Activated B cell treated with CpG ODN at 0.5 μM for 24 hours (primary cell): ENCODE measurements at regions not wholly inside any gene's neighbourhood (a gene's known extent, or its start where the extent isn't known, plus 50 kb on each side); places are given as distances from the start of the nearest gene placed in this dataset.

Experiments
- ATAC-seq: fragments of 200-7000 bp; cut with Tn5 transposase; one replicate; pipeline ENCODE4 v1.10.0; 2021; ENCODE audit warnings: low read depth, mild to moderate bottlenecking, moderate library complexity
- CTCF ChIA-PET: fragments of 350-600 bp; sonication (Branson Sonifier 250); formaldehyde crosslinking; loops from one replicate; lab custom pipeline; 2021; ENCODE audit warnings: antibody characterized with exemption; lab: Charles Lee
- POLR2A ChIA-PET: fragments of 350-600 bp; sonication (Branson Sonifier 250); formaldehyde crosslinking; loops from one replicate; lab custom pipeline; 2021; ENCODE audit warnings: antibody characterized with exemption; lab: Charles Lee
- DNase-seq: peaks from one replicate; pipeline ENCODE4 v3.0.0; 2022
- H3K27ac Mint-ChIP-seq: one replicate; pipeline ENCODE4 v1.8.0; 2020; ENCODE audit warnings: mixed read lengths
- H3K27me3 Mint-ChIP-seq: one replicate; pipeline ENCODE4 v1.8.0; 2021; ENCODE audit warnings: mixed read lengths
- H3K36me3 Mint-ChIP-seq: one replicate; pipeline ENCODE4 v1.8.0; 2021; ENCODE audit warnings: low read depth, mixed read lengths
- H3K4me1 Mint-ChIP-seq: one replicate; pipeline ENCODE4 v1.8.0; 2021; ENCODE audit warnings: mixed read lengths
- H3K4me3 Mint-ChIP-seq: one replicate; pipeline ENCODE4 v1.8.0; 2020; ENCODE audit warnings: mild to moderate bottlenecking, mixed read lengths
- H3K9me3 Mint-ChIP-seq: one replicate; pipeline ENCODE4 v1.8.0; 2020; ENCODE audit warnings: mixed read lengths
- intact Hi-C: fragments of 100-400 bp; cut with micrococcal nuclease; formaldehyde crosslinking; loops from one replicate; pipeline ENCODE4 v1.15.1; 2024
- TF ChIP-seq, protein P1 (sequence below): fragments of 200-600 bp; IDR thresholded peaks from one replicate; pipeline ENCODE4 v1.8.0; 2022; ENCODE audit warnings: antibody characterized with exemption, mild to moderate bottlenecking

DNA sequence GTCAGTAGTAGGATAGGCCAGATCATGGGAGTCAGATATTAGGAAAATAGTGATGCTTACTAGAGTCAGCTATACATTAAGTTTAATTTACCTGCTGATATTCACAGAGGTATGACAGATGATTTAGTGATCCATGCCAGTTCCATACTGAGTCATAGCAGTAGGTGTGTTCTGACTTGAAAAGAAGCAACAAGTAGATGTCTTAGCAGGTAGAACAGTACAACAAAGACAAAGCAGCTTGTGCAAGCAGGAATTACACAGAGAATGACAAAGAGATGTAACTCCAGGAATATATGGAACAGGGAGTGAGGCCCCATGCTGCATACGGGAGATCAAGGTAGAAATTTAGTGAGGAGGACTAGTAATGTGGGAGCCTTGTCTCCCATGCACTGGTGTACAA, 556.9 kb downstream of the SLC16A7 start:
- ATAC-seq (no peak), DNase-seq (no peak)
- Mint-ChIP-seq H3K9me3 (peaks cover 3% of the 10 kb centered on the region), H3K36me3 (no peaks in the 10 kb centered on the region), H3K27ac (no peak overlapping the region), H3K4me1 (no peaks in the 10 kb centered on the region), H3K27me3 (no peaks in the 10 kb centered on the region), H3K4me3 (no peak overlapping the region)
- ChIA-PET POLR2A (no interaction called here), CTCF (no interaction called here)
- TF ChIP-seq, protein P1, sequence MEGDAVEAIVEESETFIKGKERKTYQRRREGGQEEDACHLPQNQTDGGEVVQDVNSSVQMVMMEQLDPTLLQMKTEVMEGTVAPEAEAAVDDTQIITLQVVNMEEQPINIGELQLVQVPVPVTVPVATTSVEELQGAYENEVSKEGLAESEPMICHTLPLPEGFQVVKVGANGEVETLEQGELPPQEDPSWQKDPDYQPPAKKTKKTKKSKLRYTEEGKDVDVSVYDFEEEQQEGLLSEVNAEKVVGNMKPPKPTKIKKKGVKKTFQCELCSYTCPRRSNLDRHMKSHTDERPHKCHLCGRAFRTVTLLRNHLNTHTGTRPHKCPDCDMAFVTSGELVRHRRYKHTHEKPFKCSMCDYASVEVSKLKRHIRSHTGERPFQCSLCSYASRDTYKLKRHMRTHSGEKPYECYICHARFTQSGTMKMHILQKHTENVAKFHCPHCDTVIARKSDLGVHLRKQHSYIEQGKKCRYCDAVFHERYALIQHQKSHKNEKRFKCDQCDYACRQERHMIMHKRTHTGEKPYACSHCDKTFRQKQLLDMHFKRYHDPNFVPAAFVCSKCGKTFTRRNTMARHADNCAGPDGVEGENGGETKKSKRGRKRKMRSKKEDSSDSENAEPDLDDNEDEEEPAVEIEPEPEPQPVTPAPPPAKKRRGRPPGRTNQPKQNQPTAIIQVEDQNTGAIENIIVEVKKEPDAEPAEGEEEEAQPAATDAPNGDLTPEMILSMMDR, result no peak
- intact Hi-C loops, result no loop called here

GRCh38 chr12:60159761-60160160, 563.9 kb downstream of the SLC16A7 start:
- Mint-ChIP-seq H3K27me3 (no peaks in the 10 kb centered on the region), H3K4me3 (no peak overlapping the region), H3K9me3 (peaks cover 2% of the 10 kb centered on the region), H3K36me3 (no peaks in the 10 kb centered on the region), H3K4me1 (no peaks in the 10 kb centered on the region), H3K27ac (no peak overlapping the region)
- intact Hi-C loops, result no loop called here
- POLR2A ChIA-PET, result no interaction called here
- CTCF ChIA-PET, result no interaction called here
- no peak for ATAC-seq
- TF ChIP-seq, protein P1, result no peak
- DNase-seq, result no peak

DNA sequence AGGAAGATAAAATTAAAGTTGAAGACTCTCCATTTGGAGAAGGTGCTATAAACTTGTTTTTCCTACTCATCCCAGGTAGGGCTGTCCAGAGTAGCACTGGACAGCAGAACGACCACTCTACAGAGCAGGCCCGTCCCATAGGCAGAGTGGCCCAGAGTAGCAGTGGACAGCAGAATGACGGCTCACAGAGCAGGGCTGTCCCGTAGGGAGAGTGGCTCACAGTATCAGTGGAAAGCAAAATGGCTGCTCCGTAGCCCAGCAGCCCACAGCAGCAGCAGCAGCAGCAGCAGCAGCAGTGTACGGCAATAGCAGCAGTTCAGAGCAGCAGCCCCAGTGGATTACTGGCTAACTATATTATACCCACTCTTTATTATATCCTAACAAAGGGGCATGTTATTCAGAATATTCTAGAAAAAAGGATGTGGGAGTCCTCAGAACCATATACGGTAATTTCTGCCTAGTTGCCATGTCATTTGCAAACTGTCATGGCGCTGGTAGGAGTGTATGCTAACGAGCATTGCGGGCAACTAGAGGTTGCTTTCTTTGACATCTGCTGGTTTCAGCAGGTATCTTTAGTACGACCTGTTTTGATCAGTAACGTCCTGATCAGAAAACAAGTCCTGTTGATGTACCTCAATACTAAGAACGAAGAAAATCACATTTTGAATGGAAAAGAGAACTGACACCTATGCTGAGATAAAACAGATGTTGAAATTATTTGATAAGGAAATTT, 567.3 kb downstream of the SLC16A7 start:
- no peaks in the 10 kb centered on the region for H3K27me3 Mint-ChIP-seq
- H3K4me1 Mint-ChIP-seq, result no peaks in the 10 kb centered on the region
- intact Hi-C loops, result no loop called here
- TF ChIP-seq, protein P1, result no peak
- H3K27ac Mint-ChIP-seq, result no peak overlapping the region
- no peak overlapping the region for H3K4me3 Mint-ChIP-seq
- peaks cover 2% of the 10 kb centered on the region for H3K9me3 Mint-ChIP-seq
- ChIA-PET CTCF (no interaction called here), POLR2A (no interaction called here)
- DNase-seq, result no peak
- ATAC-seq, result no peak
- no peaks in the 10 kb centered on the region for H3K36me3 Mint-ChIP-seq

- H3K27me3 Mint-ChIP-seq, result no peaks in the 10 kb centered on the region
- no peaks in the 10 kb centered on the region for H3K9me3 Mint-ChIP-seq
- H3K27ac Mint-ChIP-seq, result no peak overlapping the region
- H3K4me3 Mint-ChIP-seq, result no peak overlapping the region
- H3K36me3 Mint-ChIP-seq, result no peaks in the 10 kb centered on the region
- no peak for ATAC-seq
- ChIA-PET CTCF (no interaction called here), POLR2A (no interaction called here)
- TF ChIP-seq, protein P1, result no peak
- no peak for DNase-seq
- H3K4me1 Mint-ChIP-seq, result no peaks in the 10 kb centered on the region
- intact Hi-C loops, result no loop called here
These were observed 570.0 kb downstream of the SLC16A7 start for GRCh38 chr12:60165781-60166180.

GRCh38 chr12:60168441-60168840, 572.6 kb downstream of the SLC16A7 start:
- ChIA-PET CTCF (no interaction called here), POLR2A (no interaction called here)
- Mint-ChIP-seq H3K27me3 (no peaks in the 10 kb centered on the region), H3K9me3 (no peaks in the 10 kb centered on the region), H3K4me3 (no peak overlapping the region), H3K27ac (no peak overlapping the region), H3K36me3 (no peaks in the 10 kb centered on the region), H3K4me1 (no peaks in the 10 kb centered on the region)
- TF ChIP-seq, protein P1, result no peak
- intact Hi-C loops, result no loop called here
- ATAC-seq, result no peak
- no peak for DNase-seq
